GM18498 (cell line): ENCODE measurements at regions not wholly inside any gene's neighbourhood (a gene's known extent, or its start where the extent isn't known, plus 50 kb on each side); places are given as distances from the start of the nearest gene placed in this dataset.

Source experiments
- ATAC-seq: cut with Tn5 transposase; IDR thresholded peaks from one replicate; pipeline ENCODE4 v1.9.1; 2021; ENCODE audit warnings: mild to moderate bottlenecking, moderate library complexity; ENCODE audit not compliant: unreplicated experiment

DNA sequence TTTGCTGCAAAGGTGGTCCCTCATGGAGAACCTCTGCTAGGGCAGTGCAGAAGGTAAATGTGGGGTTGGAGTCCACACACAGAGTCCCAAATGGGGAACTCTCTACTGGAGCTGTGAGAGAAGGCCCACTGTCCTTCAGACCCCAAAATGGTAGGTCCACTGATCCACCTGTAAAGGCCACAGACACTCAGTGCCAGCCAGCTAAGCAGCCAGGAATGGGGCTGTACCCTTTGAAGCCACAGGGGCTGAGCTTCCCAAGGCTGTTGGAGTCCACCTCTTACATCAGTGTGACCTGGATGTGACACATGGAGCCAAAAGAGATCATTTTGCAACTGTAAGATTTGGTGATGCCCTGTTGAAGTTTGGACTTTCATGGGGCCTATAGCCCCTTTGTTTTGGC is 252.4 kb upstream of the GULP1 start:
- ATAC-seq: no peak

- no peak for ATAC-seq
Observed at GRCh38 chr2:188042412-188042811, 249.3 kb upstream of the GULP1 start.

DNA sequence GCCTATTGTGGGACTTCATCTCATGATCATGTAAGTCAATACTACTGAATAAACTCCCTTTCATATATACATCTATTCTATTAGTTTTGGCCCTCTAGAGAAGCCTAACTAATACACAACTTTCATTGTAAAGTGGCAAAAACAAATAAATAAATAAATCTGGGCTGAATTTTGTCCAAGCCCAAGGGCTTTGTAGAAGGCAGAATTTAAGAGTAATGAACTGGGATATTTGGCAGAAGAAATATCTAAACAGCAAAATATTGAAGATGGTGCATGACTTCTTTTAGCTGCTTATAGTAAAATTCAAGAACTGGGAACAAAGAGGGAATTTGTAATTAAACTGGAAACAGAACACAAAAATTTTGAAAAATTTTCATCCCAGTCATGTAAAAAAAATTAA is 246.7 kb upstream of the GULP1 start:
- ATAC-seq: no peak

- no peak for ATAC-seq
Observed at GRCh38 chr2:188046437-188046836, 245.2 kb upstream of the GULP1 start.

DNA sequence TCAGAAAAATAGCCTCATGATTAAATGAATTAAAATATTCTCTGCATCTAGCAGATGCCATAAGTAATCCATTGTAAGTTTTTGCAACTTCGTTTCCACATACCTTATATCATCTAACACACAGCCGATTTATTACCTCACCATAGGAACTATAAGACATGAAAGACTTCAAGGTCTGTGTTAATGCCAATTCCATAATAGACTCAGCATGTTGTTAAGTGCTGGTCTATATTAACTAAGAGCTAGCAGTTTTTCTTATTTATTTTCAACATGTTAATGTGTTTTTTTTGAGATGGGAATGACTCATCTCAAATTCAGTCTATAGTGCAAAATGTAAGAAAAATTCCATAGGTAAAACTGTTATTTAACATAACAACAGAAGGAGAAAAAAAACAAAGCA is 243.9 kb upstream of the GULP1 start:
- ATAC-seq: no peak

DNA sequence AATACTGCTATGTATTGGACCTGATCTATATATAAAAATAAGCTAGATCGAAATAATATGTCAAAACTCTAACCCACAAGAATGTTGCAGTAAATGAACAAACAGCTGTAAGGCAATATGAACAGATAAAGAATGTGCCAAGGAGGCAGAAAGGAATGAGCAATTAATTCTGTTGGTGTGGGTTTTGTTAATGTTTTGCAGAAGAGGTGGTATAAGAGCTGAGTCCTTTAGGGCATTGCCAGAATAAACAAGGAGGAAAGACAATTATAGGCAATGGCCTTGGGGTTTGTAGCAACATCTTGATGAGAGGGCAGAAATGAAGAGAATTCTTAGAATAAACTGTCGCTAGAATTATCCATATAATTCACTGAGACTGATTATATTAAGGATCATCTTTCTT is 240.9 kb upstream of the GULP1 start:
- no peak for ATAC-seq

DNA sequence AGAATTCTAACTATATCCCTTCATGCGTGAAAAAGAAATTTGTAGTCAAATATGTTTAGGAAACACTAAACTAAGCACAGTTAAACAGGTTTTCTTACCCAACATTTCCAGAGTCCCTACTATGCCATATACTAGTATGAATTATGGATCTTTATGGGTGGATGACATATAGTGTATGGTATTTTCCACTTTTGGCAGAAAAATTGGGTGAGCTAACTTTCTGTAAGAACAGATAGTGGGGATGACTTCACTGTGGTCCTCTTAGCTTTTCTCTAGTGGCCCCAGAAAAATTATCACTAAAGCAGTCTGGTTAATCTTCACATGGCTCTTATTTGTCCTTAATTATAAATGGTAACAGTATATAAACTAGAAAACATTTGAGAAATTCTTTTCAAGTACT is 240.0 kb upstream of the GULP1 start:
- ATAC-seq: no peak

DNA sequence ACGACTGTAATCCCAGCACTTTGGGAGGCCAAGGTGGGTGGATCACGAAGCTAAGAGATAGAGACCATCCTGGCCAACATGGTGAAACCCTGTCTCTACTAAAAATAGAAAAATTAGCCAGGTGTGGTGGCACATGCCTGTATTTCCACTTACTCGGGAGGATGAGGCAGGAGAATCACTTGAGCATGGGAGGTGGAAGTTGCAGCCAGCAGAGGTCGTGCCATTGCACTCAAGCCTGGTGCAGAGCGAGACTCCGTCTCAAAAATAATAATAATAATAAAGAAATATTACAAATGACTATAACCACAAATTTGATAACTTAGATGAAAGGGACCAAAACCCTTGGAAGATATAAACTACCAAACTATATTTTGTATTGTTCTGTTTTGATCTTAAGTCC is 226.3 kb upstream of the GULP1 start:
- ATAC-seq: no peak

- no peak for ATAC-seq
Observed at GRCh38 chr2:188068093-188068492, 223.6 kb upstream of the GULP1 start.

DNA sequence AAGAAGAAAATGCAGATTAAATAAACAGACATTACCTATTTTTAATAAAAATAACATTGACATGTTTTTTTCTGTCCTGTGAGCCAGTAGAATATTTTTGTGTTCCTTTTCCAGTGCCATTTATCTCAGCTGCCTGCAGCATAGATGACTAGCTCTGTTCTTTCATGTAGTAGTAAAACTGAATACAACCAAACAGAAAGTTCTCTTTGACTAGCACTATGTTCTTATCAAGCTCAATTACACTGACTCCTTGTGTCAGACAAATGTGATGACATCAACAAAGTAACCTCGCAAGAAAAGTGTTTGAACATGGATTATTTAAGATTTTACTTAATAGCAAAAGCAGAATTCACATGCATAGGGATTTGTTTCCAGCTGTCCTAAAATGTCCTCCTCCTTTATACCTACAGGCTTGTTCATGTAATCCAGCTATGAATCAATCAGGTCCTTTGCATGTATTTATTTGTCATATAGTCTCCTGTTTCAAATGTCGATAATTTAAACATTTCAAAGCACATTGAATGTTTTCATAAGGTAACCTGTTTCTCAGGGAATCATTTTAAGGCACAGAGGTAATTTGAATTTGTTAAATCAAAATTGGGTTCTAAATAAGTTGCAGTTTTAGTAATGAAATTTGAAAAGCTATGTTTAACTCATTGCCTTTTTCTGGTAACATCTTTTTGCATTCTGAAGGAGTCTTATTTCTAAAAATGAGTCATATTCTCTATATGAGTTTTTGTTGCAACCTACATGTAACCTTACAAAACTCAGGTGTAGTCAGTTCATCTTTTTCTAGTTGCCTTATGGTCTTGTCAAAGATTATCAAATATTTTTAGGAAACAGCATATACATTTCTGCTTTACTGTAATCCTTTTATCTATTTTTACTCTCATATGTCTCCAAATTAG is 215.3 kb upstream of the GULP1 start:
- peak; percentile 73 for ATAC-seq

DNA sequence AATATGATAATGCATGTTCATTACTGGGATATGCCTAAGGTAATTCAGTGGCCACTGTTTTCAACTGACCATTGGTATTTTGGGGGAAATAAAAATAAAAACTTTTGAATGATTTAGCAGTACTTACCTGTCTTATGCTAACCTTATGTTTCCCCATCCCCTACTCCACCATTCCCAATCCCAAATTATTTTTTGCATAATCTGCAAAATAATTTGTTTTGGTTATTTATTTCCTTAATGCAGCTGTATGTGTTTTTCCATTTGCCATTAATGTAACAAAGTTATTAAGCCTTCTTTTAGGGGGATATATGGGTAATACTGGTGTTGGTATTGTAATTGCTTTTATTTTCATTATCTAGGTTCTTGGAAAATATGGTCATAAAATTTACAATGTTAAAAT is 213.9 kb upstream of the GULP1 start:
- ATAC-seq: no peak

DNA sequence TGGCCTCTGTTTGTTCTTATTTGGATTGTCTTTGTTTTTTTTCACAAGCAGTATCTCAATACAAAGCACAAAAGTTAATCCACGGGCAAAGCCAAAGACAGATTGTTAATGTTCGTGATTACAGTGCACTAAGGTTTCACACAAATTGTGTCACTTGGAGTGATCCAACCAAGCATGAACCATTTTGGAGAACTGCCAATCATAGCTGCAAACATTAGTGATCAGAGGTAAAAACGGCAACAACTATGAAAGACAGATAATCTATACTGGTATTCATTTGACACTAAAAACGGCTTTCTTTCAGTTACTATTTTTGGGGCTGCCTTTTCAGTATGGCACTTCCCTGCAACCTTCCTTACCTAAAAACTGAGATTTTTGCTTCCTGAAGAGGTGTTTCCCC is 213.1 kb upstream of the GULP1 start:
- no peak for ATAC-seq

- no peak for ATAC-seq
Observed at GRCh38 chr2:188079196-188079595, 212.5 kb upstream of the GULP1 start.

GRCh38 chr2:188085421-188085820 is 206.3 kb upstream of the GULP1 start:
- no peak for ATAC-seq

DNA sequence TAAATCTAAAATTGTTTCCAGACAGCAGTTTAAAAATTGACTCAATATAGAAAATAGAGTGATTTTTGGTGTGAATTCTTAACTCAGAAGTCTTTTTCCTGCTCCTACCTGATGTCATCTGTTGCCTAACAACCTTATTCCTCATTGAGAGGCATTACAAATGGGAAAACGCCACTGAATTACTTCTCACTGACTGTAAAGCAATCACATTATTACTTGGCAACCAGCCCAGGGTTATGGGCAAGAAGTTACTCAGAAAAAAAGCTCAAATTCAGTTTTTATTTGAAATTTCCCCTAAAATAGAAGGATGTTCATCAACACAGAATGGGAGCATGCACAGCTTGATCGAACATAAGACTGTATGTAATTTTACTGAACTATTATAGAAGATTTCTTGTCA is 201.8 kb upstream of the GULP1 start:
- ATAC-seq: no peak

DNA sequence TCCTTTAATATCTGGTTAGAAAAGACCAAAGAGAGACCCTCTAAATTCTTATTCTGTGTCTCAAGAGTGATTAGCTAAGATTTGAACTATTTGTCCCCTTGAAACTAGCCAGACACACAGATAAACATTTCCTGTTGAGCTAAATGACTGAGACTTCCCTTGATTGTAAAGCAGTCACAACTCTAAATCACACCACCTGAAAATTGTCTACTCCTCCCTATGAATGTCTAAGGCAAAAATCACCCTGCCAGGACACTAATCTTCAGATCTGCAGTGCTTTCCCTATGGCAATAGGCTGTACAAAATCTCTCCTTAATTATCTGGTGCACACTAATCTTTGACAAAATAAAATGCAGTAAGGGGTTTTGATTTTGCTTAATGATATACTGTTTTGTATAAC is 200.5 kb upstream of the GULP1 start:
- no peak for ATAC-seq

GRCh38 chr2:188092734-188093133 is 198.9 kb upstream of the GULP1 start:
- no peak for ATAC-seq

- no peak for ATAC-seq
Observed at GRCh38 chr2:188096910-188097309, 194.8 kb upstream of the GULP1 start.

- no peak for ATAC-seq
Observed at GRCh38 chr2:188102881-188103280, 188.8 kb upstream of the GULP1 start.

GRCh38 chr2:188114014-188114413 is 177.7 kb upstream of the GULP1 start:
- ATAC-seq: no peak

GRCh38 chr2:188117706-188118105 is 174.0 kb upstream of the GULP1 start:
- no peak for ATAC-seq

GRCh38 chr2:188118431-188118830 is 173.2 kb upstream of the GULP1 start:
- no peak for ATAC-seq
